GM18909 (cell line): ENCODE measurements at regions not wholly inside any gene's neighbourhood (a gene's known extent, or its start where the extent isn't known, plus 50 kb on each side); places are given as distances from the start of the nearest gene placed in this dataset.

Experiments
- ATAC-seq: cut with Tn5 transposase; IDR thresholded peaks from one replicate; pipeline ENCODE4 v1.9.1; 2021; ENCODE audit warnings: mild to moderate bottlenecking; ENCODE audit not compliant: unreplicated experiment, poor library complexity

- ATAC-seq = no peak
These were observed 132.6 kb upstream of the CDH10 start for GRCh38 chr5:24777392-24777791.

DNA sequence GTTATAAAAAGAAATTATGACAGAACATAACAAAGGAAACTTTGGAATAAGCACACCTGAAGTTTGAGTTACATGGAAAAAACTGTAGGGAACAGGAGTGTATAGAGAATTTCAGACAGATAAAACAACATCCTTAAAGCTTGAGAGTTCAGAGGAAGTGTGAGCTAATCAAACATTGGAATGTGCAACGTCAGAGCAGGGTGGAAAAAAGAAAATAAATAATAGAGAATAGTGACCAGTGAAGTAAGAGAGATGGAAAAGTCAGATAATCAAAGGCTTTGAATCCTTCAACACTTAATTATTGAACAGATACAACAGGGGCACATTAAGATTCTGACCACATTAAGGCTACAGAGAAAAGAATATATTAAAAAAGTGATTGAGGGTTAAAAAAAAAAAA, 128.5 kb upstream of the CDH10 start:
- ATAC-seq = no peak

DNA sequence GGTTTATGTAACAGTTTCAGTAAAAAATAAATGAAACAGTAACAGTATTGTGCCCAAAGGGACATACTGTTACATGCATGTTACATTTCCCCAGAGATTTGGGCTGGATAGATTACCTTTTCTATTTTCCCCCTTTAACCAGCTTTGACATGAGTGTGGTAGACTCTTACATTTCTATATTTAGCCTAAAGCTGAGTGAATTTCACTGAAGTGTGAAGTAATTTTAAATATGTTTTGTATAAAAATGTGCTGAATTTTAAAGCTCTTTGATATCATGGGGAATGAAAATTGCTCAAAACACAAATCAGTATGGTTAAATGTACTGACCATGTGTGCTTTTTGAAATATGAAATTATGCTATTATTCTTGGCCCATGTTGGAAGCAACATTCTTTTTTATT, 122.3 kb upstream of the CDH10 start:
- ATAC-seq = no peak

DNA sequence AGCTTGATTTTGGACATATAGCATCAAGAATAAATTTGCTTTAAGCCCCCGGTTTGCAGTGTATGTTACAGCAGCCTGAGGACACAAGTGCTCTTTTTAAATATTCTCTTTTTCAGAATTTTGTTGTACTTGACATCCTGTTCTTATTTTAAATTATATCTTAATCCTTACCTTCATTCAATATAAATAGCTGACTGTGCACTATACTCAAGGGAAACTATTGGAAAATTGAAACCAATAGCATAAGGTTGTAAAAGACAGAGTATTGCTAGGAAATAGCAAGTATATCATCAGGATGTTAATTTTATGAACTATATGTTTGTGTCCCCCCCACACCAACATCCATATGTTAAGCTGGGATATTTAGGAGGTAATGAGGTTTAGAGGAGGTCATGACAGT, 120.4 kb upstream of the CDH10 start:
- no peak for ATAC-seq

GRCh38 chr5:24750355-24750754, 105.6 kb upstream of the CDH10 start:
- ATAC-seq = no peak

GRCh38 chr5:24749701-24750100, 104.9 kb upstream of the CDH10 start:
- no peak for ATAC-seq

DNA sequence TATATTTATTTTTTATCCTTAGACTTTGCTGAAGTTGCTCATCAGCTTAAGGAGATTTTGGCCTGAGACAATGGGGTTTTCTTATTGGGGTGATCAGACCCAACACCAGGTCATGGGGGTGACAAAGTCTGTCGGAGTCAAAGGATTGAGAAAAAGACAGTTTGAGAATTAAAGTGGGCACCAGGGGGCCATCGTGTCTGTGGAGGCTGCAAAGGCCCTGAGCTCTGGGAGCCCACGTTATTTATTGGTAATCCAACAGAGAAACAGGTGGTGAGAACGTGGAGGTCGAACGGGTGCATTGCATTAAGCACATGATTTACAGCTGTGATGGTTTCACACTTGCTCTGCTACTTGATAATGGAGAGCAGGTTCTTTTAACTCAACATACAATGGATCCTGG, 102.5 kb upstream of the CDH10 start:
- ATAC-seq = no peak

DNA sequence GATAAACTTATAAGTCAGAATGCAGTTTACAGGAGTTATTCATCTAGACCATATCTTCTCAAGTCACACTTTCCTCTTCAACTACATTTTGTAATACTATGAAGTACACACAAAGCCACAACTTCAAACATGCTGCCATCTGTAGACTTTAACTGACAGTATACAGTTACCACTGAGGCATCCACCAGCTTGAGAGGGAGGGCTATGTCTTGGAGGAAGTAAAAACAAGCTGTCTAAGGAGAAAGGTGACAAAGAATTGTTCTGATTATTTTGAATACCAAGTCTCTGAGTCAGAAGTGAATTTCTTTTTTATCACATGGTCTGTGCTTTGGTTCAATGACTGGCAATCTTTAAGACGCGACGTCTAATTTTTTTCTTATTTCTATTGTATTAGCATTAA, 97.6 kb upstream of the CDH10 start:
- ATAC-seq = no peak

DNA sequence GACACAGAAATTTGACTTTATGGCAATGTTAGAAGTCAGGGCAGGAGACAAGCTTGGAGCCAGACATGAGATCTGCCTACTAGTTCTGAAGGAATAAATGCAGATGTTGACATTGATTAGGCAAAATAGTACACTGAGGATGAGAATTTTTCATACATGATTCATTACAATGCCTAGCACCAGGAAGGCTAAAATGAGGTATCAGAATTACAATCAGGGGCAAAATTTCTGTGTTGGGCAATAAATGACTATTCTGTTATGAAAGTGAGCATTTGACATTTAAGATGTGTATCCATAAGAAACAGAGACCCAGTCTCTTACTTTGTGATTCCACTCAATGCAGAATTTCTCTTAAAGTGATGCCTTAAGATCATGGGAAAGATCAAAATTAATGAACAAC, 92.4 kb upstream of the CDH10 start:
- no peak for ATAC-seq

DNA sequence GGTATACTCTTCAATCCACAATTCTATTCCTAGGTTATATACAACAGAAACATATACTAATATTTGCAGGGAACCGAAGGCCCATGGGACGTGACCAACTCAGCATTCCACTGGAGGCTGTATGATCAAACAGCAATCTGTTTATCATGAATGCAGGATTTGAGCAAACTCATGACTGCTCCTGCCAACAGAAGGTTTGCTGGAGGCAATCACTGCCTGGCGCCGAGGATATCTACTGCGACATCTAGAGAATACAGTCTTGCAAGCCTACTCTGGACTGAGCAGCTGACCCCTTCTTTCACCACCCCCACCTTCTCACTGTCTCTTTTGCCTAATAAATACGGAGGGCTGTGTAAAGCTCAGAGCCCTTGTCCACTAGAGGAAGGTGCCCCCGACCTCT, 90.5 kb upstream of the CDH10 start:
- no peak for ATAC-seq

DNA sequence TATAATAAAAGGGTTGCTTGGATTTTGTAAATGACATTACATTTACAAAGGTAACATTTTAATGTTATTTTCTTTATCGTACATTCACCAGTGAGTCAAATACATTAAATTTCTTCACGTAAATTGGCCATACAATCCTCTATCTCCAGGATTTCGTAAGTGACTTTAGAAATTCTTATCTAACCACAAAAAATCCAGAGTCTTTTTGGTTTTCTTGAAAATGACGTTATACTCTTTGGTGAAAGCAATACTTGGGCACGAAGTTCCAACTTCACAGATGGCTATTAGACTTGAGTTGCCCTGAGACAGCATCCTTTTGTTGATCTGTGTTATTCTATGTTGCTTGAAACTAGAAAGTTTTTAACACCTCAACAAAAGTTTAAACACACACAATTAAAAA, 87.4 kb upstream of the CDH10 start:
- ATAC-seq = no peak

DNA sequence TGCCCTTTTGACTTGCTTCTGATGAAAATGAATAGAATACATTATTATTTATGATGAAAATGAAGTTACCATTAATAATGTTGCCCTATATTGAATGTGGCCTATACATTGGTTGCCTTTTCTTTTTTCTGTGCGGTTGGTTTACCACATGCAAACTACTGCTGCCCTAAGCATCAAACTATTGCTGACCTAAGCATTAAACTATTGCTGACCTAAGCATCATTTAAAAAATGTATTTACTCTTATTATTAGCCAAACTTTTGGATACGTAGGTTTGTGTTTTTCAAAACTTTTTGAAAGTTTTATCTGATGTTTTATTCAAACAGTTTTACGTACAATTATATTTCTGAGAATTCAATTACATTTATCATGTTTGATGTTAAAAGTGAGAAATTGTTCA, 76.0 kb upstream of the CDH10 start:
- ATAC-seq = no peak

DNA sequence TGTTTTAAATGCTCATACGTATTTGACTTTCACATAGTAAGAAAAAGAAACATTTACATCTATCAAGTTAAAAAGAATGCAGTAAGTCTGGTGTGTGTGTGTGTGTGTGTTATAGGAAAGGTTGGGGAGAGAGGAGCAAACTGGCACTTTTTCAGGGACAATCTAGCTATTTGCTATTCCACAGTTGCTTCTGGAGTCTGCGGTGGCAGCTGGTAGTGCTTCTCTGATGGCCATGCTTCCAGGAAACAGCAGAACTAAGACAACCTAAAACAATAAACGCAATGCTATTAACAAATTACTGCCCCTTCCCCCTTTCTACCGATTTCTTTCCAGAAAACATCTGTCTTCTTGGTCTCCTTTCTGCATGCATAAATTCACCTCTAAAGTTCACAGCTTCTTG, 70.0 kb upstream of the CDH10 start:
- ATAC-seq = no peak

DNA sequence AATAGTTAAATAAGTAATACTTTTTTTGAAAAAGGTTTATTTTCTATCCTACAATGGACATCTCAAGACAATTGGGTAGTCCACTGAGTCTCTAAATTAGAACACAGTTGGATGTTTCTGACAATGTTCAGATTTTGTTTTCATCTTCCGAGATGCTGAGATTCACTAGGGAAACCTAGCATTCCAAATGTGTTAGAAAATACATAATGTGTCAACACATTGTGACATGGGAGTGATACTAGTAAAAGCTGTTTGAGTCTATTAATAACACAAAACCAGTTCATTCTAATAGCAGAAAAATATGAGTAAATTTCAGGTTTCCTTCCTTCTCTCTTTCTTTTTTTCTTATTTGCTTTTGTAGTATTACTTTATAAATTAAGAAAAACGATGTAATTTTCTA, 68.2 kb upstream of the CDH10 start:
- no peak for ATAC-seq

- no peak for ATAC-seq
These were observed 67.3 kb upstream of the CDH10 start for GRCh38 chr5:24712047-24712446.

- ATAC-seq = no peak
These were observed 59.2 kb upstream of the CDH10 start for GRCh38 chr5:24703934-24704333.
